Activated B cell treated with CpG ODN at 0.5 μM for 24 hours (primary cell): ENCODE measurements at regions not wholly inside any gene's neighbourhood (a gene's known extent, or its start where the extent isn't known, plus 50 kb on each side); places are given as distances from the start of the nearest gene placed in this dataset.

Experiments
- ATAC-seq: fragments of 200-7000 bp; cut with Tn5 transposase; one replicate; pipeline ENCODE4 v1.10.0; 2021; ENCODE audit warnings: low read depth, mild to moderate bottlenecking, moderate library complexity
- CTCF ChIA-PET: fragments of 350-600 bp; sonication (Branson Sonifier 250); formaldehyde crosslinking; loops from one replicate; lab custom pipeline; 2021; ENCODE audit warnings: antibody characterized with exemption; lab: Charles Lee
- POLR2A ChIA-PET: fragments of 350-600 bp; sonication (Branson Sonifier 250); formaldehyde crosslinking; loops from one replicate; lab custom pipeline; 2021; ENCODE audit warnings: antibody characterized with exemption; lab: Charles Lee
- DNase-seq: peaks from one replicate; pipeline ENCODE4 v3.0.0; 2022
- H3K27ac Mint-ChIP-seq: one replicate; pipeline ENCODE4 v1.8.0; 2020; ENCODE audit warnings: mixed read lengths
- H3K27me3 Mint-ChIP-seq: one replicate; pipeline ENCODE4 v1.8.0; 2021; ENCODE audit warnings: mixed read lengths
- H3K36me3 Mint-ChIP-seq: one replicate; pipeline ENCODE4 v1.8.0; 2021; ENCODE audit warnings: low read depth, mixed read lengths
- H3K4me1 Mint-ChIP-seq: one replicate; pipeline ENCODE4 v1.8.0; 2021; ENCODE audit warnings: mixed read lengths
- H3K4me3 Mint-ChIP-seq: one replicate; pipeline ENCODE4 v1.8.0; 2020; ENCODE audit warnings: mild to moderate bottlenecking, mixed read lengths
- H3K9me3 Mint-ChIP-seq: one replicate; pipeline ENCODE4 v1.8.0; 2020; ENCODE audit warnings: mixed read lengths
- CTCF ChIP-seq: fragments of 200-600 bp; IDR thresholded peaks from one replicate; pipeline ENCODE4 v1.8.0; 2022; ENCODE audit warnings: antibody characterized with exemption, mild to moderate bottlenecking
- intact Hi-C: fragments of 100-400 bp; cut with micrococcal nuclease; formaldehyde crosslinking; loops from one replicate; pipeline ENCODE4 v1.15.1; 2024

GRCh38 chr7:46839651-46840050, 742.3 kb downstream of the TNS3 start:
- DNase-seq, result no peak
- intact Hi-C loops, result no loop called here
- ChIA-PET CTCF (no interaction called here), POLR2A (no interaction called here)
- ATAC-seq, result no peak
- no peaks in the 10 kb centered on the region for H3K4me1 Mint-ChIP-seq
- H3K27me3 Mint-ChIP-seq, result no peaks in the 10 kb centered on the region
- no peak overlapping the region for H3K4me3 Mint-ChIP-seq
- TF ChIP-seq CTCF, result no peak
- H3K36me3 Mint-ChIP-seq, result no peaks in the 10 kb centered on the region
- H3K9me3 Mint-ChIP-seq, result no peaks in the 10 kb centered on the region
- no peak overlapping the region for H3K27ac Mint-ChIP-seq

GRCh38 chr7:46838463-46838862, 743.4 kb downstream of the TNS3 start:
- no peaks in the 10 kb centered on the region for H3K4me1 Mint-ChIP-seq
- ChIA-PET CTCF (no interaction called here), POLR2A (no interaction called here)
- intact Hi-C loops, result no loop called here
- no peaks in the 10 kb centered on the region for H3K36me3 Mint-ChIP-seq
- no peaks in the 10 kb centered on the region for H3K27me3 Mint-ChIP-seq
- DNase-seq (no peak), ATAC-seq (no peak)
- no peak overlapping the region for H3K27ac Mint-ChIP-seq
- TF ChIP-seq CTCF, result no peak
- no peaks in the 10 kb centered on the region for H3K9me3 Mint-ChIP-seq
- H3K4me3 Mint-ChIP-seq, result no peak overlapping the region

GRCh38 chr7:46835556-46835955, 746.4 kb downstream of the TNS3 start:
- DNase-seq (no peak), ATAC-seq (no peak)
- Mint-ChIP-seq H3K9me3 (no peaks in the 10 kb centered on the region), H3K4me1 (no peaks in the 10 kb centered on the region), H3K4me3 (no peak overlapping the region), H3K27ac (no peak overlapping the region), H3K36me3 (no peaks in the 10 kb centered on the region), H3K27me3 (no peaks in the 10 kb centered on the region)
- no peak for TF ChIP-seq CTCF
- intact Hi-C loops, result no loop called here
- ChIA-PET POLR2A (no interaction called here), CTCF (no interaction called here)

GRCh38 chr7:46834921-46835320, 747.0 kb downstream of the TNS3 start:
- no peak for TF ChIP-seq CTCF
- intact Hi-C loops, result no loop called here
- ATAC-seq (no peak), DNase-seq (no peak)
- H3K36me3 Mint-ChIP-seq, result no peaks in the 10 kb centered on the region
- H3K27me3 Mint-ChIP-seq, result no peaks in the 10 kb centered on the region
- POLR2A ChIA-PET, result no interaction called here
- H3K4me1 Mint-ChIP-seq, result no peaks in the 10 kb centered on the region
- H3K4me3 Mint-ChIP-seq, result no peak overlapping the region
- no peaks in the 10 kb centered on the region for H3K9me3 Mint-ChIP-seq
- H3K27ac Mint-ChIP-seq, result no peak overlapping the region
- CTCF ChIA-PET, result no interaction called here

- TF ChIP-seq CTCF, result no peak
- no peaks in the 10 kb centered on the region for H3K27me3 Mint-ChIP-seq
- H3K36me3 Mint-ChIP-seq, result no peaks in the 10 kb centered on the region
- ATAC-seq (no peak), DNase-seq (no peak)
- ChIA-PET POLR2A (no interaction called here), CTCF (no interaction called here)
- no peaks in the 10 kb centered on the region for H3K9me3 Mint-ChIP-seq
- intact Hi-C loops, result no loop called here
- H3K27ac Mint-ChIP-seq, result no peak overlapping the region
- no peaks in the 10 kb centered on the region for H3K4me1 Mint-ChIP-seq
- H3K4me3 Mint-ChIP-seq, result no peak overlapping the region
Observed at GRCh38 chr7:46833197-46833596, 748.7 kb downstream of the TNS3 start.
